AG09319 (cell line): ENCODE measurements at regions not wholly inside any gene's neighbourhood (a gene's known extent, or its start where the extent isn't known, plus 50 kb on each side); places are given as distances from the start of the nearest gene placed in this dataset.

Experiments used
- DNase-seq: peaks from one replicate; pipeline ENCODE4 v3.0.0-alpha.2; 2010; ENCODE audit warnings: low read depth; ENCODE audit errors: extremely low read depth
- TF ChIP-seq, protein P1 (sequence below): IDR thresholded peaks from 2 replicates; pipeline ENCODE4 v1.5.1; 2011; ENCODE audit warnings: low read depth, mild to moderate bottlenecking, inconsistent platforms, low read length, moderate library complexity

DNA sequence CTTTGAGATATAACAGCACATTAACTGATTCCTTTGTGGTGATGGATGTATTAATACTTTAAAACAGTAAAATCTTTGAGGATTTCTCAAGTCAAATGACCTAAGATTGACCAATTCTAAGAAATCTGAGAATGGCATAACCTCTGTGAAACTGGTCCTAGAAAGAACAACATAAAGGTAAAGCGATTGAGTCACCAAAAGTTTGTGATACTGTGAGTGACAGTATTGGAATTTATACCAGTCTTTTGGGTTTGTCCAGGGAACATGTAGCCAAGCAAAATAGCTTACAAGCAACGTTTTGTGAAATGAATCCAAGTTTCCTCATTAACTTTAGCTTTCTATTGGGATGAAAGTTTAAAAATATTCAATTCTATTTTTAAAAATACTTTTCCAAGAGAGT lies 157.4 kb upstream of the TMEM196 start:
- TF ChIP-seq, protein P1, sequence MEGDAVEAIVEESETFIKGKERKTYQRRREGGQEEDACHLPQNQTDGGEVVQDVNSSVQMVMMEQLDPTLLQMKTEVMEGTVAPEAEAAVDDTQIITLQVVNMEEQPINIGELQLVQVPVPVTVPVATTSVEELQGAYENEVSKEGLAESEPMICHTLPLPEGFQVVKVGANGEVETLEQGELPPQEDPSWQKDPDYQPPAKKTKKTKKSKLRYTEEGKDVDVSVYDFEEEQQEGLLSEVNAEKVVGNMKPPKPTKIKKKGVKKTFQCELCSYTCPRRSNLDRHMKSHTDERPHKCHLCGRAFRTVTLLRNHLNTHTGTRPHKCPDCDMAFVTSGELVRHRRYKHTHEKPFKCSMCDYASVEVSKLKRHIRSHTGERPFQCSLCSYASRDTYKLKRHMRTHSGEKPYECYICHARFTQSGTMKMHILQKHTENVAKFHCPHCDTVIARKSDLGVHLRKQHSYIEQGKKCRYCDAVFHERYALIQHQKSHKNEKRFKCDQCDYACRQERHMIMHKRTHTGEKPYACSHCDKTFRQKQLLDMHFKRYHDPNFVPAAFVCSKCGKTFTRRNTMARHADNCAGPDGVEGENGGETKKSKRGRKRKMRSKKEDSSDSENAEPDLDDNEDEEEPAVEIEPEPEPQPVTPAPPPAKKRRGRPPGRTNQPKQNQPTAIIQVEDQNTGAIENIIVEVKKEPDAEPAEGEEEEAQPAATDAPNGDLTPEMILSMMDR, result no peak
- no peak for DNase-seq

DNA sequence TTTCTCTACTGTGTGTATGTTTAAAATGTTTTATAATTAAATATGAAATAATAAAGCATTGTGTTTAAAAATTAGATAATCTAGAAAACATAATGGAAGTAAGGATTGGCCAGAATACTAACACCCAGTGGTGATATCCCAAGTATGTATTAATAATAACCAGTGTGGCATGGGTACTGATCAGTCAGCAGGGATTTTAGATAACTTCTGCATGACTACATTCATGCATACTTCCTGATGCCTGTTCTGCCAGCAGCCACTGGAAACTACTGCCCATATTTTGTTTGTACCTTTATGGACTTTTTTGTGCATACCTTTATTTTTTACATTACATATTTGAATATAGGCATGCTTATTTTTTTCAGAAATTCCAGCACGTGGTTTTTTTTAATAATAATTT lies 156.6 kb upstream of the TMEM196 start:
- DNase-seq, result no peak
- TF ChIP-seq, protein P1, result no peak

DNA sequence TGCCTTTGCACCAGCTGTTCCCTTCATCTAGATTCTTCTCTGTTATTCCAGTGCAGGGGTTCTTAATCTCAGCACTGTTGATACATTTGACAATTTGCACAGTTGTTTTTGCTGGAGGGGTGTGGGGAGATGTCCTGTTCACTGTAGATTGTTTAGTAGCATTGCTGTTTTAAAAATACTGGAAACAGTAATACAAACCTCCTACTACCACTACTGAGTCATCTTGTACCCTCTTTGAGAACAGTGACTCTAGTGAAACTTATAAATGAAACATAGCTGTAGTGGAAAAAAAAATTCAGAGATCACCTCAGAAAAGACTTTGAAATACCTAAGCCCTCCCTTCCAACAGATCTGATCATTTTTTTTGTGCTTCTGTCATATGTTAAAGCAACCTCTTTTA lies 154.8 kb upstream of the TMEM196 start:
- TF ChIP-seq, protein P1, result no peak

DNA sequence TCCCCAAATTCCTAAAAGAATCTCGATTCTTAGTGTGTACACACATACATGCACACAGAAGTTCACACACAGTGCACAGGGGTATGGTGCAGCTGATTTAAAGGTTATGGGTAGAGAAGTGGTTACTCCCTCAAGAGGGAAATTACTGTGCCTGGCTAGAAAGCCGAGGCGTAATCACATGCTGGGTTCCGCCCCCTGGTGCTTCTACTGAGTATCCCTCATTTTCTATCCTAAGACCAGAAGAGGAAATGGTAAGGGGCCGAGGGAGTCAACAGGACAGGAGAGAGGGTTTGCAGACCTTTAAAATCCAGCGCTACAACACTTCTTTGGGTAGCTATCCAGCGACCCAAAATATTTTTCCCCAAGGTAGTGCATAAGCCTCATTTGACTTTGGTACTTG lies 147.3 kb upstream of the TMEM196 start:
- TF ChIP-seq, protein P1, result no peak
- no peak for DNase-seq

More for the DNA sequence above, 154.8 kb upstream of the TMEM196 start:
- no peak for DNase-seq

DNA sequence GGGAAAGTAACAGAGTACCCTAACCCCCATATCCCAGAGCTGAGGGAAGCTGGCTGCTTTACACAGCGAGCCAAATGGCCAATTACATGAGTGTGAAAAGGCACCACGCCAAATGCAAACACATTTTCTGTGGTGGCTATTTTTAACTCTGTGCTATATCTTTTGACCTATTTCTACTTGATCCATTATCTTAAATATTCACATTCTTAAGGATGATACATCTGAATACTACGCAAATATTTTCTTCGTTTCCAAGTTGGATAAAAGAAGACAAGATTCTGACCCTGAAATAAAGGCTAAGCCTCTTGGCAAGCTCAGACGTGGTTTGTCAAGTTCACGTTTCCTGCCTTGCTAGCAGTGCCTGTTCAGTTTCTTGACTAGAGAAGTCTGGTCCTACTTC lies 146.7 kb upstream of the TMEM196 start:
- DNase-seq, result peak; percentile 22
- TF ChIP-seq, protein P1, result no peak

DNA sequence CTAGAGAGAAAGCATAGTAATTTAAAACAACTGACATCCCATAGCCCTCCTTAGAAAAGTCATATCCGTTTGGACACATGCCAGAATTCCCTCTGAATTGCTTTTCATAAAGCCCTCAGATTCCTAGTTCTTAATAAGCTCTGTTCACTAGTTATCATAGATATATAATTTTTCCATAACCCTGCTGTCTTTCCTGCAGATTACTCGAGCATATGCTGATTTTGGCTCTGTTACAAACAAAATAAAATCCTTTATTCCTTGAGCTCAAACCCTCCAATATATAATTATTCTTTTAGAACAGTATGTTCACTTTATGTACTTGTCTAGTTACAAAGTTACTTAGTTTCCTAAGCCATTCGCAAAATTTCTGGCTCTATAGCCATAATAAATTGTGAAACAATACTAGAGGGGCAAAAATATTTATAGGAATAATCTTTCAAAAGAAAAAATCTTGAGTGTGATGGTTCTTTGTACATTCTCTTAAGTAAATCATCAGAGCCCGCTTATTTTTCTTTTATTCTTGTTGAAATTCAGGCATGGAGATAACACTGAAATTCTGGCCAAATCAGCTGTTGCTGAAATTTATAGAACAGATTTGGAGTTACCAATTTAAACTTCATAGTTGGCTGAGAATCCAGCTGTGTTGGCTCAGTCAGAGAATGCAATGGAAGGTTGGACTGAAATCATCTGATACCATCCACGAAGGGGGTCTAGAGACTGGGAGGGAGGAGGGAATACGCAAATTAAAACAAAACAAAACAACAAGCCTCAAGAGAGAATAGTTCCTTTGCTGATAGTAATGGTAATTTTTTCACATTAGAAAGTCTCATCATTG lies 146.1 kb upstream of the TMEM196 start:
- TF ChIP-seq, protein P1, result no peak
- DNase-seq, result no peak

DNA sequence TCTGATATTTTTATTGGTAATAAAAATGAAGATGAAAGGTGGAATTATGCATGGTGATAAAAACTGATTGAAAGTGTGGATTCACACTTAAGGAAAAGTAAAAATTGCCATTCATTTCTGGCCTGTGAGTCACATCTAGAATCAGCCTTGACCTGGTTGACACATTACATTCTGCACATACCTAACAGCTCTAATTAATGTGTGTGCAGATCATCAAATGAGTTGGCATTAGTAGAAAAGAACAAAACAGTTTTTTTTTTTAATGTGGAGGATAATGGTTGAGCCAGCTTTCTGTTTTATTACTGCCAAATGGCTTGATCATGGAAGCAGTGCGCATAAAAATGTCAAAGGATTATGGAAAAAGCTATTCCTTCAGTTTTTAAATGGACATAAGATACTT lies 142.6 kb upstream of the TMEM196 start:
- DNase-seq, result no peak
- TF ChIP-seq, protein P1, result no peak
